ENCODE measurements at regions not wholly inside any gene's neighbourhood (a gene's known extent, or its start where the extent isn't known, plus 50 kb on each side); places are given as distances from the start of the nearest gene placed in this dataset.

DNA sequence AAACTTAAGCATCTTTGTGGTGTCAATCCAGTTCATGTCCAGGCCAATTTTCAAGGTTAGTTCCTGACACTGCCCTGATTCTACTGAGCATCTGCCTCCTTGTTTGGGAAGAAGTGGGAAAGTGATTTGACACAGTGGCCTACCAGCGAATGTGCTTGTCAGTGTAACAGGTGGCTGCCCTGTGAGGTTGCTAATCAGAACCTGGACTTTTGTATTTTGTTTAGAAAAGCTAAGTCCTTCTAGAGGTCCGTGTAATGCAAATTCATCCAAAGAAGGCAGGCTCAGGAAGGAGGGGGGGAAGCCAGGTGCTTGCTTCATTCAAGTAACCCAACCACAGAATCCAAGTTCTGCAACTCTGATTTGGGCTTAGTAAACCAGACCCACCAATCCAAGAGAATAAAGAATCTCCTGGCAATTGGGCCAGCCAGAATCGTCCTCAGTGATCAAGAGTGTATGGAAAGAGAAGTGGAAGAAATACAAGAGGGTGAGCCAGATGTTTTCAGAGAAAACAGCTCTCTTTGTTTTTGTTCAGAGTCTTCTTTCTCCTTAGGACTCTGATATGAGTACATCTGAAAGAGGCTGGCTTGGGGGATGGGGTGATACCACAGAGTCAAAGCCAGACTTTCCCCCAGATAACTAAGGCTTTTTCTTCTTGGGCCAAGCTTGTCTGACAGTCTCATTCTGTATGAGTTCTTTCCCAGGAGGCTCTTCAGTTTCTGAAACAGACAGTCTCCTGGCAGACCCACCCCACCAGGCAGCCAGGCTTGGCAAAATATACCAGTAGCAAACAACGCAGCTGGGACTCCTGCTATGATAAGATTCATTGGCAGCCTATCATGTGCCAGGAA lies 508.9 kb upstream of the TBL1XR1 start (continued):
- TF ChIP-seq, protein P1, sequence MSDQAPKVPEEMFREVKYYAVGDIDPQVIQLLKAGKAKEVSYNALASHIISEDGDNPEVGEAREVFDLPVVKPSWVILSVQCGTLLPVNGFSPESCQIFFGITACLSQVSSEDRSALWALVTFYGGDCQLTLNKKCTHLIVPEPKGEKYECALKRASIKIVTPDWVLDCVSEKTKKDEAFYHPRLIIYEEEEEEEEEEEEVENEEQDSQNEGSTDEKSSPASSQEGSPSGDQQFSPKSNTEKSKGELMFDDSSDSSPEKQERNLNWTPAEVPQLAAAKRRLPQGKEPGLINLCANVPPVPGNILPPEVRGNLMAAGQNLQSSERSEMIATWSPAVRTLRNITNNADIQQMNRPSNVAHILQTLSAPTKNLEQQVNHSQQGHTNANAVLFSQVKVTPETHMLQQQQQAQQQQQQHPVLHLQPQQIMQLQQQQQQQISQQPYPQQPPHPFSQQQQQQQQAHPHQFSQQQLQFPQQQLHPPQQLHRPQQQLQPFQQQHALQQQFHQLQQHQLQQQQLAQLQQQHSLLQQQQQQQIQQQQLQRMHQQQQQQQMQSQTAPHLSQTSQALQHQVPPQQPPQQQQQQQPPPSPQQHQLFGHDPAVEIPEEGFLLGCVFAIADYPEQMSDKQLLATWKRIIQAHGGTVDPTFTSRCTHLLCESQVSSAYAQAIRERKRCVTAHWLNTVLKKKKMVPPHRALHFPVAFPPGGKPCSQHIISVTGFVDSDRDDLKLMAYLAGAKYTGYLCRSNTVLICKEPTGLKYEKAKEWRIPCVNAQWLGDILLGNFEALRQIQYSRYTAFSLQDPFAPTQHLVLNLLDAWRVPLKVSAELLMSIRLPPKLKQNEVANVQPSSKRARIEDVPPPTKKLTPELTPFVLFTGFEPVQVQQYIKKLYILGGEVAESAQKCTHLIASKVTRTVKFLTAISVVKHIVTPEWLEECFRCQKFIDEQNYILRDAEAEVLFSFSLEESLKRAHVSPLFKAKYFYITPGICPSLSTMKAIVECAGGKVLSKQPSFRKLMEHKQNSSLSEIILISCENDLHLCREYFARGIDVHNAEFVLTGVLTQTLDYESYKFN (CRISPR knock-in tag; conservative IDR thresholded peaks at IDR 0.05) = no peak
- TF ChIP-seq ZNF235 (CRISPR knock-in tag; IDR thresholded peaks at IDR 0.05; ENCODE audit: borderline replicate concordance) (no peak), SOX5 (CRISPR knock-in tag; IDR thresholded peaks at IDR 0.05; ENCODE audit: borderline replicate concordance) (no peak), ZSCAN21 (CRISPR knock-in tag; IDR thresholded peaks at IDR 0.05; ENCODE audit: borderline replicate concordance) (no peak), ZEB1 (IDR thresholded peaks at IDR 0.05; ENCODE audit: insufficient replicate concordance, low read depth) (no peak), TRIM24 (CRISPR knock-in tag; IDR thresholded peaks at IDR 0.05) (no peak), HNF1A (IDR thresholded peaks at IDR 0.05; ENCODE audit: low read depth) (no peak), HNF1A (CRISPR knock-in tag; IDR thresholded peaks at IDR 0.05; ENCODE audit: borderline replicate concordance) (no peak)
